SU-DHL-6 (cell line): ENCODE measurements at regions not wholly inside any gene's neighbourhood (a gene's known extent, or its start where the extent isn't known, plus 50 kb on each side); places are given as distances from the start of the nearest gene placed in this dataset.
"Not testable (repeated sequence)": the region's sequence is repeated elsewhere in the genome, so short reads cannot be mapped to it uniquely, and the experiment has no call there.

ENCODE experiments used
- H2AFZ ChIP-seq: fragments of 200-600 bp; sonication (generic); 2 replicates; pipeline ENCODE4 v1.6.1; 2014; ENCODE audit warnings: low read depth, mild to moderate bottlenecking, moderate library complexity, mixed read lengths, antibody characterized with exemption, low read length; ENCODE audit not compliant: severe bottlenecking
- H3F3A ChIP-seq: fragments of 200-600 bp; shearing (Covaris generic); 2 replicates; pipeline ENCODE4 v1.6.0; 2016; ENCODE audit warnings: antibody characterized with exemption, mild to moderate bottlenecking; ENCODE audit not compliant: insufficient read depth
- H3K27ac ChIP-seq: fragments of 200-600 bp; sonication (generic); 2 replicates; pipeline ENCODE4 v1.5.1; 2016; ENCODE audit warnings: low read depth, mild to moderate bottlenecking, low read length, moderate library complexity, mixed read lengths
- H3K27me3 ChIP-seq: fragments of 200-600 bp; sonication (generic), shearing (Covaris generic); 2 replicates; pipeline ENCODE4 v1.6.0; 2014; ENCODE audit warnings: mild to moderate bottlenecking, low read length
- H3K36me3 ChIP-seq: fragments of 200-600 bp; sonication (generic); 2 replicates; pipeline ENCODE4 v1.6.1; 2014; ENCODE audit warnings: mild to moderate bottlenecking, low read length, mixed read lengths
- H3K4me2 ChIP-seq: fragments of 300-600, 200-600 bp; shearing (Covaris generic), sonication (generic); 2 replicates; pipeline ENCODE4 v1.6.0; 2014; ENCODE audit warnings: low read length, low read depth, mild to moderate bottlenecking; ENCODE audit not compliant: poor library complexity, severe bottlenecking
- H3K4me3 ChIP-seq: fragments of 200-600 bp; sonication (generic); 2 replicates; pipeline ENCODE4 v1.5.1; 2014; ENCODE audit warnings: antibody characterized with exemption, low read length, mild to moderate bottlenecking, mixed read lengths; ENCODE audit not compliant: insufficient read depth, poor library complexity, severe bottlenecking
- H3K79me2 ChIP-seq: fragments of 200-600 bp; sonication (generic); 2 replicates; pipeline ENCODE4 v1.6.1; 2014; ENCODE audit warnings: mild to moderate bottlenecking, low read length, moderate library complexity; ENCODE audit not compliant: insufficient read depth
- H3K9ac ChIP-seq: fragments of 200-600 bp; sonication (generic); 2 replicates; pipeline ENCODE4 v1.7.0; 2014; ENCODE audit warnings: mild to moderate bottlenecking, low read length
- H3K9me2 ChIP-seq: fragments of 200-600 bp; sonication (generic); replicated peaks from 2 replicates; pipeline ENCODE4 v1.6.1; 2014; ENCODE audit warnings: low read length; ENCODE audit not compliant: insufficient read depth
- H3K9me3 ChIP-seq: fragments of 200-600 bp; sonication (generic); 2 replicates; pipeline ENCODE4 v1.6.1; 2014; ENCODE audit warnings: low read length, mixed read lengths; ENCODE audit not compliant: insufficient read depth
- H4K20me1 ChIP-seq: fragments of 200-600 bp; sonication (generic); 2 replicates; pipeline ENCODE4 v1.6.1; 2014; ENCODE audit warnings: low read depth, mild to moderate bottlenecking, antibody characterized with exemption, low read length, moderate library complexity, mixed read lengths

DNA sequence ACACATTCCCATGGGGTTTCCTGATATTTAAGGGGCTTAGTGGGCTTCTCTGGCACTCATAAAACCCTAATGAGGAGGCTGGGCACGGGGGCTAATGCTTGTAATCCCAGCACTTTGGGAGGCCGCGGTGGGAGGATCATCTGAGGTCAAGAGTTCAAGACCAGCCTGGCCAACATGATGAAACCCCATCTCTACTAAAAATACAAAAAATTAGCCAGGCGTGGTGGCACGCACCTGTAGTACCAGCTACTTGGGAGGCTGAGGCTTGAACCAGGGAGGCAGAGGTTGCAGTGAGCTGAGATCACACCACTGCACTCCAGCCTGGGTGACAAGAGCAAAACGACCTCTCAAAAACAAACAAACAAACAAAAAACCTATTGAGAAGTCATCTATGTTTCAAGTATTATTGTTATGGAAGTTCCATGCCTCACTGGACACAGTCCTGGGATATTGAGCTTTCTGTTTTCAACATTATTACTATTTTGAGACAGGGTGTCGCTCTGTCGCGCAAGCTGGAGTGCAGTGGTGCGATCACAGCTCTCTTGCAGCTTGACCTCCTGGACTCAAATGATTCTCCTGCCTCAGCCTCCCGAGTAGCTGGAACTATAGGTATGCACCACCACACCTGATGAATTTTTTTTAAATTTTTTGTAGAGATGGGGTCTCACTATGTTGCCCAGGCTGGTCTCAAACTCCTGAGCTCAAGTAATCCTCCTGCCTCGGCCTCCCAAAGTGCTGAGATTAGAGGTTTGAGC is 297.9 kb downstream of the GOLGA6L6 start:
- H2AFZ ChIP-seq, H3K36me3 ChIP-seq, H3K9me2 ChIP-seq, H3K9me3 ChIP-seq, H3K4me2 ChIP-seq, H3K27ac ChIP-seq, H3K79me2 ChIP-seq, H3K27me3 ChIP-seq, H3F3A ChIP-seq, H3K9ac ChIP-seq, H4K20me1 ChIP-seq, H3K4me3 ChIP-seq: not testable (repeated sequence)

DNA sequence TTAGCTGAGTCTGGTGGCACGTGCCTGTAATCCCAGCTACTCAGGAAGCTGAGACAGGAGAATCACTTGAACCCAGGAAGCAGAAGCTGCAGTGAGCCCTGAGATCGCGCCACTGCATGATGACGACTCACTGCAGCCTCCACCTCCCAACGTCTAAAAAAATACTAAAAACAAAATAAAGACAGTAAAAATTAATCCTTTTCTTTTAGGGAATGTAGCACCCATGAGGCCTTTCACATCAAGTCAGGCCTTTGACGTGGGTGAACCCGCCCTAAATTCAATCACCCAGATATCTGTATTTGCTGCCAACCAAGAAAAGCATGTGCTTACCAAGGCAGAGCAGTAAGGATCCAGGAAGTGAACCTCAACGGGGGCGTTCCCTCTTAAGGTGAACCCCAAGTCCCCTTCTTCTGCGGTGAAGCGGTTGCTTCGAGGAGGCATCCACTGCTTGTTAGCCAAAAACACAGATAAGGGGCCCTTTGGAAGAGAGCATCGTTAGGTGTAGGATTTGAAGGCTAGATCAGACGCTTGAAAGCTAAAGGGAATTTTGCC is 301.2 kb downstream of the GOLGA6L6 start:
- H2AFZ ChIP-seq, H3K79me2 ChIP-seq, H3K4me3 ChIP-seq, H3K9ac ChIP-seq, H3K27ac ChIP-seq, H3K27me3 ChIP-seq, H3K9me3 ChIP-seq, H4K20me1 ChIP-seq, H3K4me2 ChIP-seq, H3K9me2 ChIP-seq, H3F3A ChIP-seq, H3K36me3 ChIP-seq: not testable (repeated sequence)

DNA sequence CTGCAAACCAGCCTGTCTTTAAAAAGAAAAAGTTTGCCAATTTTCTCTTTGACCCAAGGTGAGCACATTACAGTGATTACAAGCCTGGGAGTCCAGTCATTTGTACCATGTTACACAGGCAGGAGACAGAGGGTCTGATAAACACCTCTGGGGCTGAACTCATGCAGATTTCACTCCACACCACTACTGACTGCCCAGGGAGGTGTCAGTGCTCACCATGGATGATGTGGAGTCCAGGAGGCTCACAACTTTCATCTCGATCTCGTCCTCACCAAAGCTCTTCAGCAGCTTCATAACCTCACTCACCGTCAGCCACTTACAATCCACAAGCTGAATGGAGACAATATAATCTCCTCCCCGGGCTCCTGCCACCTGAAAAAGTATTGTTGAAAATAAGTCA is 302.4 kb downstream of the GOLGA6L6 start:
- not testable (repeated sequence) for H4K20me1 ChIP-seq, H3K9me2 ChIP-seq, H3K27ac ChIP-seq, H3F3A ChIP-seq, H3K79me2 ChIP-seq, H3K27me3 ChIP-seq, H3K36me3 ChIP-seq, H3K9ac ChIP-seq, H3K4me3 ChIP-seq, H2AFZ ChIP-seq, H3K4me2 ChIP-seq, H3K9me3 ChIP-seq

DNA sequence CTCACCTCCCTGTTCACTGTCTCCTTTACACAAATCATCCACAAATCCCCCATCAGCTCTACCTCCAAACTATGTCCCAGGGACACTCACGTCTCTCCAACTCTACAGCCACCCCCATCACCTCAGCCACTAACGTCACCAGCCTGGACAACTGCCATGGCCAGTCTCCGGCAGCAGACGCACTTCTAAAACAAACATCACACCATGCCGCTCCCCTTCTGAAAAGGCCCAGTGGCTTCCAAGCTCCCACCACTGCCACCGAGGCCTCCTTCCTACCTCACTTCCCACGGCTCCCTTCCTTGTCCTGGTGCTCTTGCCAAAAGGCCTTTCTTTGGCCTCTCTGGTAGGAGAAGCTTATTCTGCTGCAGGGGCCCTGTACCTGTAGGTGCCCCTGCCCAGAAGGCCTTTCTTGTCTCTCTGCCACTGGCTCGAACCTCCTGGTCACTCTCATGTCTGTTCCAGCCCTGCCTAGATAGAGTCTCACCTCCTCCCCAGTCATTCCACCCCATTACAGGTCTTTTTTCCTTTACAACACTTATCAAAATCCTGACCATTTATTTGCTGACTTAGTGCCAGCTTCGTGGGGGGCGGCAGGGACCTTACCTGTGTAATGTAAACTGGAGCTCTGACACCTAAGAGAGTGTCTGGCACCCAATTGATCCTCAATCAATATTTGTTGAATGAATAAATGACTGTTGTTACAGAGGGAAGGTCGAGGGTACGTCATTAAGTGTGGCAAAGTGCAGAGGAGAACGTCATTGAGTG is 304.2 kb downstream of the GOLGA6L6 start:
- not testable (repeated sequence) for H3K9me3 ChIP-seq, H3K27ac ChIP-seq, H3K4me2 ChIP-seq, H3K9me2 ChIP-seq, H3F3A ChIP-seq, H3K9ac ChIP-seq, H3K4me3 ChIP-seq, H3K36me3 ChIP-seq, H2AFZ ChIP-seq, H3K27me3 ChIP-seq, H3K79me2 ChIP-seq, H4K20me1 ChIP-seq

DNA sequence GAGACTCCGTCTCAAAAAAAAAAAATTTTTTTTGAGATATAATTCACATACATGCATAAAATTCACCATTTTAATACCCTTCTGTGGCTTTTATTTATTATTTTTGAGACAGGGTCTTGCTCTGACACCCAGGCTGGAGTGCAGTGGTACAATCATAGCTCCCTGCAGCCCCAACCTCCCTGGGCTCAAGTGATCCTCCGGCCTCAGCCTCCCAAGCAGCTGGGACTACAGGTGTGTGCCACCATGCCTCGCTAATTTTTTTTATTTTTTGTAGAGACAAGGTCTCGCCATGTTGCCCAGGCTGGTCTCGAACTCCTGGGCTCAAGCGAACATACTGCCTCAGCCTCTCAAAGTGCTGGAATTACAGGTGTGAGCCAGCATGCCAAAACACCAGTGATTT is 305.9 kb downstream of the GOLGA6L6 start:
- H3K9ac ChIP-seq, H3K36me3 ChIP-seq, H3F3A ChIP-seq, H3K9me2 ChIP-seq, H2AFZ ChIP-seq, H3K27me3 ChIP-seq, H3K9me3 ChIP-seq, H4K20me1 ChIP-seq, H3K4me2 ChIP-seq, H3K27ac ChIP-seq, H3K4me3 ChIP-seq, H3K79me2 ChIP-seq: not testable (repeated sequence)

DNA sequence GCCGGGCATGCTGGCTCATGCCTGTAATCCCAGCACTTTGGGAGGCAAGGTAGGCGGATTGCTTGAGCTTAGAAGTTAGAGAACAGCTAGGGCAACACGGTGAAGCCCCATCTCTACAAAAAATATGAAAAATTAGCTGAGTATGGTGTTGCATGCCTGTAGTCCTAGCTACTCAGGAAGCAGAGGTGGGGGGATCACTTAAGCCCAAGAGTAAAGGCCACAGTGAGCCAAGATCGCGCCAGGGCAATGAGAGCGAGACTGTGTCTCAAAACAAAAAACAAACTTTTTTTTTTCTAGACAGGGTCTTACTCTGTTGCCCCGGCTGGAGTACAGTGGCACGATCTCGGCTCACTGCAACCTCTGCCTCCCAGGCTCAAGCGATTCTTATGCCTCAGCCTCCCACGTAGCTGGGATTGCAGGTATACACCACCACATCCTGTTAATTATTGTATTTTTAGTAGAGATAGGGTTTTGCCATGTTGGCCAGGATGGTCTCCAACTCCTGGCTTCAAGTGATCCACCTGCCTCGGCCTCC is 307.5 kb downstream of the GOLGA6L6 start:
- not testable (repeated sequence) for H3K27me3 ChIP-seq, H3F3A ChIP-seq, H3K79me2 ChIP-seq, H3K4me2 ChIP-seq, H2AFZ ChIP-seq, H3K4me3 ChIP-seq, H3K36me3 ChIP-seq, H3K9me2 ChIP-seq, H3K9ac ChIP-seq, H3K27ac ChIP-seq, H3K9me3 ChIP-seq, H4K20me1 ChIP-seq

DNA sequence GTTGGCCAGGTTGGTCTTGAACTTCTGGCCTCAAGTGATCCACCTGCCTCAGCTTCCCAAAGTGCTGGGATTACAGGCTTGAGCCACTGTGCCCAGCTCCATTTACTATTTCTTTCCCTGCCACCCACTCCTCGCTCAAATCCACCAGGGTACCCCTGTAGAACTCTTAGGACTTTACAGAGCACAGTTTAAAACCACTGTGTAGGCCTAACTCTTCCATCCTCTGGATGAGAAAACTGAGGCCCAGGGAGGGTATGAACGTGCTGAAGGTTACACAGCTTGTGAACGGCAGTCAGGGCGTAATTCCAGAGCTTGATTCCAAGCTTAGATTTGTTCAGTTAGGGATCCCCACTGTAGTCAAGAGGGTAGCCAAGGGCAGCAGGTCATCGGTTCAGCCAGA is 309.1 kb downstream of the GOLGA6L6 start:
- H3K9ac ChIP-seq, H3K4me3 ChIP-seq, H3K36me3 ChIP-seq, H3K4me2 ChIP-seq, H3F3A ChIP-seq, H2AFZ ChIP-seq, H3K27ac ChIP-seq, H3K9me3 ChIP-seq, H3K9me2 ChIP-seq, H3K79me2 ChIP-seq, H4K20me1 ChIP-seq, H3K27me3 ChIP-seq: not testable (repeated sequence)

DNA sequence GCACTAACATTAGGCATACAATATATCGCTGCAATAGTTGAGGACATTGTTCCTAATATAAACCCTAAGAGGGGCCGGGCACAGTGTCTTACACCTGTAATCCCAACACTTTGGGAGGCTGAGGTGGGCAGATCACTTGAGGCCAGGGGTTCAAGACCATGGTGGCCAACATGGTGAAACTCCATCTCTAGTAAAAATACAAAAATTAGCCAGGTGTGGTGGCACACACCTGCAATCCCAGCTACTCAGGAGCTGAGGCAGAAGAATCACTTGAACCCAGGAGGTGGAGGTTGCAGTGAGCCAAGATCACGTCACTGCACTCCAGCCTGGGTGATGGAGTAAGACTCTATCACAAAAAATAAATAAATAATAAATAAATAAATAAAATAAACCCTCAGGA is 310.9 kb downstream of the GOLGA6L6 start:
- H3K4me3 ChIP-seq, H4K20me1 ChIP-seq, H3K9me2 ChIP-seq, H3K79me2 ChIP-seq, H3K27ac ChIP-seq, H3K9me3 ChIP-seq, H3K27me3 ChIP-seq, H3K4me2 ChIP-seq, H3K9ac ChIP-seq, H3F3A ChIP-seq, H2AFZ ChIP-seq, H3K36me3 ChIP-seq: not testable (repeated sequence)
